ENCODE measurements at regions not wholly inside any gene's neighbourhood (a gene's known extent, or its start where the extent isn't known, plus 50 kb on each side); places are given as distances from the start of the nearest gene placed in this dataset.

GRCh38 chr18:46398625-46399024 lies 258.4 kb downstream of the LOXHD1 start:
- TF ChIP-seq GATA1 (IDR thresholded peaks at IDR 0.05; ENCODE audit: low read depth, low read length) (no peak), POLR2A (IDR thresholded peaks at IDR 0.05; ENCODE audit: low read length) (no peak)

GRCh38 chr18:46399303-46399702 lies 257.7 kb downstream of the LOXHD1 start:
- no peak for DNase-seq
- TF ChIP-seq POLR2A (IDR thresholded peaks at IDR 0.05; ENCODE audit: low read length): no peak
- no peak for TF ChIP-seq GATA1 (IDR thresholded peaks at IDR 0.05; ENCODE audit: low read depth, low read length)

More at GRCh38 chr18:46398625-46399024, 258.4 kb downstream of the LOXHD1 start:
- no peak for DNase-seq

GRCh38 chr18:46400449-46400848 lies 256.6 kb downstream of the LOXHD1 start:
- no peak for TF ChIP-seq POLR2A (IDR thresholded peaks at IDR 0.05; ENCODE audit: low read length)
- no peak for TF ChIP-seq GATA1 (IDR thresholded peaks at IDR 0.05; ENCODE audit: low read depth, low read length)

GRCh38 chr18:46401486-46402070 lies 255.4 kb downstream of the LOXHD1 start:
- no peak for DNase-seq
- TF ChIP-seq GATA1 (IDR thresholded peaks at IDR 0.05; ENCODE audit: low read depth, low read length) (no peak), POLR2A (IDR thresholded peaks at IDR 0.05; ENCODE audit: low read length) (no peak)

More at GRCh38 chr18:46400449-46400848, 256.6 kb downstream of the LOXHD1 start:
- no peak for DNase-seq

- no peak for DNase-seq
- TF ChIP-seq POLR2A (IDR thresholded peaks at IDR 0.05; ENCODE audit: low read length) (no peak), GATA1 (IDR thresholded peaks at IDR 0.05; ENCODE audit: low read depth, low read length) (no peak)
These were observed 254.6 kb downstream of the LOXHD1 start for GRCh38 chr18:46402396-46402795.

GRCh38 chr18:46402945-46403344 lies 254.1 kb downstream of the LOXHD1 start:
- TF ChIP-seq POLR2A (IDR thresholded peaks at IDR 0.05; ENCODE audit: low read length) (no peak), GATA1 (IDR thresholded peaks at IDR 0.05; ENCODE audit: low read depth, low read length) (no peak)
- DNase-seq: no peak

GRCh38 chr18:46405832-46406538 lies 251.0 kb downstream of the LOXHD1 start:
- no peak for DNase-seq
- no peak for TF ChIP-seq POLR2A (IDR thresholded peaks at IDR 0.05; ENCODE audit: low read length)
- no peak for TF ChIP-seq GATA1 (IDR thresholded peaks at IDR 0.05; ENCODE audit: low read depth, low read length)

GRCh38 chr18:46406539-46406932 lies 250.5 kb downstream of the LOXHD1 start:
- no peak for DNase-seq
- TF ChIP-seq GATA1 (IDR thresholded peaks at IDR 0.05; ENCODE audit: low read depth, low read length) (no peak), POLR2A (IDR thresholded peaks at IDR 0.05; ENCODE audit: low read length) (no peak)

- no peak for TF ChIP-seq GATA1 (IDR thresholded peaks at IDR 0.05; ENCODE audit: low read depth, low read length)
- TF ChIP-seq POLR2A (IDR thresholded peaks at IDR 0.05; ENCODE audit: low read length): no peak
- DNase-seq: peak in 1 of 2 experiments; percentile 42
These were observed 249.4 kb downstream of the LOXHD1 start for GRCh38 chr18:46407486-46408166.

GRCh38 chr18:46408334-46408987 lies 248.6 kb downstream of the LOXHD1 start:
- TF ChIP-seq GATA1 (IDR thresholded peaks at IDR 0.05; ENCODE audit: low read depth, low read length) (no peak), POLR2A (IDR thresholded peaks at IDR 0.05; ENCODE audit: low read length) (no peak)
- peak; percentile 83 to 85 for DNase-seq

- no peak for DNase-seq
- no peak for TF ChIP-seq GATA1 (IDR thresholded peaks at IDR 0.05; ENCODE audit: low read depth, low read length)
- TF ChIP-seq POLR2A (IDR thresholded peaks at IDR 0.05; ENCODE audit: low read length): no peak
These were observed 245.7 kb downstream of the LOXHD1 start for GRCh38 chr18:46411191-46411828.

- TF ChIP-seq POLR2A (IDR thresholded peaks at IDR 0.05; ENCODE audit: low read length): no peak
- TF ChIP-seq GATA1 (IDR thresholded peaks at IDR 0.05; ENCODE audit: low read depth, low read length): no peak
- DNase-seq: no peak
These were observed 244.9 kb downstream of the LOXHD1 start for GRCh38 chr18:46411867-46412690.

GRCh38 chr18:46412916-46413315 lies 244.1 kb downstream of the LOXHD1 start:
- TF ChIP-seq POLR2A (IDR thresholded peaks at IDR 0.05; ENCODE audit: low read length) (no peak), GATA1 (IDR thresholded peaks at IDR 0.05; ENCODE audit: low read depth, low read length) (no peak)
- DNase-seq: no peak

Measured in erythroblast (primary cell).